GM21381 (cell line): ENCODE measurements at regions not wholly inside any gene's neighbourhood (a gene's known extent, or its start where the extent isn't known, plus 50 kb on each side); places are given as distances from the start of the nearest gene placed in this dataset.

Source experiments
- ATAC-seq: cut with Tn5 transposase; IDR thresholded peaks from one replicate; pipeline ENCODE4 v1.9.1; 2021; ENCODE audit warnings: mild to moderate bottlenecking, moderate library complexity; ENCODE audit not compliant: unreplicated experiment

GRCh38 chr12:124416516-124417395, 121.9 kb downstream of the RFLNA start:
- no peak for ATAC-seq

GRCh38 chr12:124415064-124415463, 120.2 kb downstream of the RFLNA start:
- ATAC-seq, result no peak

- ATAC-seq, result no peak
These were observed 119.0 kb downstream of the RFLNA start for GRCh38 chr12:124413915-124414314.

GRCh38 chr12:124413401-124413800, 118.5 kb downstream of the RFLNA start:
- ATAC-seq, result no peak

GRCh38 chr12:124412646-124413015, 117.7 kb downstream of the RFLNA start:
- no peak for ATAC-seq

- ATAC-seq, result no peak
These were observed 117.2 kb downstream of the RFLNA start for GRCh38 chr12:124411953-124412645.

GRCh38 chr12:124411281-124411878, 116.5 kb downstream of the RFLNA start:
- no peak for ATAC-seq

- ATAC-seq, result no peak
These were observed 115.7 kb downstream of the RFLNA start for GRCh38 chr12:124410354-124411175.

- no peak for ATAC-seq
These were observed 114.1 kb downstream of the RFLNA start for GRCh38 chr12:124408822-124409517.

- no peak for ATAC-seq
These were observed 112.2 kb downstream of the RFLNA start for GRCh38 chr12:124407074-124407473.

- no peak for ATAC-seq
These were observed 111.2 kb downstream of the RFLNA start for GRCh38 chr12:124406043-124406442.

GRCh38 chr12:124405592-124405991, 110.7 kb downstream of the RFLNA start:
- no peak for ATAC-seq

- ATAC-seq, result no peak
These were observed 110.3 kb downstream of the RFLNA start for GRCh38 chr12:124405151-124405550.

GRCh38 chr12:124404162-124404784, 109.4 kb downstream of the RFLNA start:
- no peak for ATAC-seq

- no peak for ATAC-seq
These were observed 108.4 kb downstream of the RFLNA start for GRCh38 chr12:124403273-124403672.

- no peak for ATAC-seq
These were observed 107.6 kb downstream of the RFLNA start for GRCh38 chr12:124402248-124403066.

- ATAC-seq, result no peak
These were observed 106.9 kb downstream of the RFLNA start for GRCh38 chr12:124401704-124402221.

- no peak for ATAC-seq
These were observed 105.2 kb downstream of the RFLNA start for GRCh38 chr12:124400124-124400523.

GRCh38 chr12:124399622-124400021, 104.7 kb downstream of the RFLNA start:
- ATAC-seq, result no peak
